Right lobe of liver (tissue), 6 donors: ENCODE measurements at regions not wholly inside any gene's neighbourhood (a gene's known extent, or its start where the extent isn't known, plus 50 kb on each side); places are given as distances from the start of the nearest gene placed in this dataset.

Experiments
- ATAC-seq, 4 donors: fragments of 200-7000 bp; cut with Tn5 transposase; one replicate each; pipeline ENCODE4 v1.9.1; 2020; ENCODE audit warnings: mild to moderate bottlenecking in 4 of 4, moderate library complexity in 4 of 4
- DNase-seq, 3 donors: peaks; one replicate each; pipeline ENCODE4 v3.0.0-alpha.2; 2020
- H3K27ac ChIP-seq, 3 donors: fragments of 200-600 bp; one replicate each; pipeline ENCODE4 v1.8.0; 2022
- H3K27me3 ChIP-seq, 2 donors: fragments of 200-600 bp; one replicate each; pipeline ENCODE4 v1.8.0; 2022
- H3K36me3 ChIP-seq, 4 donors: fragments of 200-600 bp; sonication (generic) in 1 of 4; one replicate each; pipeline versions ENCODE4 v1.5.1 to v1.8.0; 2017 to 2022; ENCODE audit warnings: control low read depth in 1 of 4
- H3K4me1 ChIP-seq, 4 donors: fragments of 200-600 bp; sonication (generic) in 1 of 4; one replicate each; pipeline versions ENCODE4 v1.5.1 to v1.8.0; 2017 to 2022; ENCODE audit warnings: control low read depth in 1 of 4
- H3K4me3 ChIP-seq, 3 donors: fragments of 200-600 bp; one replicate each; pipeline ENCODE4 v1.8.0; 2022
- H3K9me3 ChIP-seq, 4 donors: fragments of 200-600 bp; sonication (generic) in 1 of 4; one replicate each; pipeline versions ENCODE4 v1.5.1 to v1.8.0; 2017 to 2022; ENCODE audit warnings: control low read depth in 1 of 4
- POLR2A ChIP-seq: fragments of 450-650 bp; IDR thresholded peaks from one replicate; pipeline ENCODE4 v1.6.1; 2017; ENCODE audit warnings: antibody characterized with exemption, mild to moderate bottlenecking
- WGBS: methylation state at CpG from one replicate; pipeline ENCODE4 v1.1.6; 2018; ENCODE audit warnings: low coverage, low lambda C conversion rate; ENCODE audit not compliant: insufficient coverage; ENCODE audit errors: missing lambda C conversion rate; 5-methylcytosine and 5-hydroxymethylcytosine counted together
- intact Hi-C, 2 donors: fragments of 100-400 bp; cut with DNase I; formaldehyde crosslinking; loops; one replicate each; pipeline versions ENCODE4 v1.11.2 to v1.14.1; 2022
- TF ChIP-seq, protein P1 (sequence below), 4 donors: fragments of 200-600 bp in 3 of 4; fragments of 450-650 bp in 1 of 4; IDR thresholded peaks; one replicate each; pipeline versions ENCODE4 v1.5.1 to v1.8.0; 2016 to 2022; ENCODE audit warnings: antibody characterized with exemption in 4 of 4, mild to moderate bottlenecking in 2 of 4
- donor health status: DM: no; HTN: yes; CAD: no.
- donor health status: DM: no; HTN: no; CAD: no.
- donor health status: DM: no; HTN: no; CAD: no.
- donor health status: DM: no; HTN: yes; CAD: no.
- donor health status: DM: no; HTN: yes; CAD: no.

DNA sequence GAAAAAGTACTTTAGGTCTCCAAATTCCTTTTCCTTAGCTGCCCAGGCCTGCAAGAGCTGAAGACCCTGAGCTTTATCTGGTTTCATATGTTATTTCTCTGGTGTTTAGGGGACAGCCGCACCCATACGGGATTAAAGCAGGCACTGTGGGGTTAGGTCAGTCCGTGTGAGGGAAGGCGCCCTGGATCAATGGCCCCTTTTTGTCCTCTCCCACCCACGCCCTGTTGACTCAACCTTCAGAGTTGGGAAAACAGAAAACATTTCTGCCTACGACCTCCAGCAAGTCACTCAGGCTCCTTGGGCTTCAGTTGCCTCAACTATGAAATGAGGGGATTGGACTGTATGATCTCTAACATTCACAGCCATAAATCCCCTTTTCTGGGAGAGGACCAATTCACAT is 55.2 kb upstream of the BARX2 start:
- no peak overlapping the region for H3K27ac ChIP-seq
- intact Hi-C loops = loop anchor here in 1 of 2 donors (10.0 kb wide), 1 partner anchor 206 kb away; no protein-coding TSS in a partner anchor
- H3K36me3 ChIP-seq = no peaks in the 10 kb centered on the region
- H3K4me3 ChIP-seq = no peak overlapping the region
- H3K4me1 ChIP-seq = peaks cover 0 to 42% (median 21%) of the 10 kb centered on the region in 4 donors
- DNase-seq (no peak), ATAC-seq (peak in 1 of 4 donors; percentile 19)
- TF ChIP-seq, protein P1, sequence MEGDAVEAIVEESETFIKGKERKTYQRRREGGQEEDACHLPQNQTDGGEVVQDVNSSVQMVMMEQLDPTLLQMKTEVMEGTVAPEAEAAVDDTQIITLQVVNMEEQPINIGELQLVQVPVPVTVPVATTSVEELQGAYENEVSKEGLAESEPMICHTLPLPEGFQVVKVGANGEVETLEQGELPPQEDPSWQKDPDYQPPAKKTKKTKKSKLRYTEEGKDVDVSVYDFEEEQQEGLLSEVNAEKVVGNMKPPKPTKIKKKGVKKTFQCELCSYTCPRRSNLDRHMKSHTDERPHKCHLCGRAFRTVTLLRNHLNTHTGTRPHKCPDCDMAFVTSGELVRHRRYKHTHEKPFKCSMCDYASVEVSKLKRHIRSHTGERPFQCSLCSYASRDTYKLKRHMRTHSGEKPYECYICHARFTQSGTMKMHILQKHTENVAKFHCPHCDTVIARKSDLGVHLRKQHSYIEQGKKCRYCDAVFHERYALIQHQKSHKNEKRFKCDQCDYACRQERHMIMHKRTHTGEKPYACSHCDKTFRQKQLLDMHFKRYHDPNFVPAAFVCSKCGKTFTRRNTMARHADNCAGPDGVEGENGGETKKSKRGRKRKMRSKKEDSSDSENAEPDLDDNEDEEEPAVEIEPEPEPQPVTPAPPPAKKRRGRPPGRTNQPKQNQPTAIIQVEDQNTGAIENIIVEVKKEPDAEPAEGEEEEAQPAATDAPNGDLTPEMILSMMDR (IDR thresholded peaks at IDR 0.05) = no peak
- no peak for TF ChIP-seq POLR2A
- no peaks in the 10 kb centered on the region for H3K27me3 ChIP-seq
- no peaks in the 10 kb centered on the region for H3K9me3 ChIP-seq
- 47% methylated on average over 6 of the region's 6 CpGs for WGBS

DNA sequence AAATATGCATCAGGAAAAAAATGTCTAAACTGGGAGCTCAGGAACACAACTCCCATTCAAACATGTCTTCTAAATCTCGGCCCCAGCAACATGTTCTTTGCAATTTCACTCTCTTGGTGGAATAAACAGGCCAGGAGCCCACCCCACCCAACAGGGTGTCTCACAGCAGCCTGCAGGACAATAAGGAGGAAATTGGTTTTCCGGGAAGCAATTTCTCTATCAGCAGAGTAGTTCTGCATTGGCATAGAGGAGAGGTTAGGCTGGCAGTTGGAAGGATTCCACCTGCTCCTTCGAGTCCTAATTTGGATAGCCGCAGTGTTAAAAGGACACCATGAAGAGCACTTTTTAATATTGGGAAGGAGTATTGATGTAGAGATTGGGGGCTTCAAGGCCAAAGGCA is 55.9 kb upstream of the BARX2 start:
- peaks cover 0 to 38% (median 16%) of the 10 kb centered on the region in 4 donors for H3K4me1 ChIP-seq
- intact Hi-C loops = loop anchor here in 1 of 2 donors (10.0 kb wide), 1 partner anchor 205 kb away; no protein-coding TSS in a partner anchor
- WGBS = 45% methylated on average over 4 of the region's 4 CpGs
- H3K27me3 ChIP-seq = no peaks in the 10 kb centered on the region
- DNase-seq (no peak), ATAC-seq (no peak)
- no peak for TF ChIP-seq POLR2A
- no peaks in the 10 kb centered on the region for H3K36me3 ChIP-seq
- no peak overlapping the region for H3K27ac ChIP-seq
- H3K9me3 ChIP-seq = no peaks in the 10 kb centered on the region
- H3K4me3 ChIP-seq = no peak overlapping the region

DNA sequence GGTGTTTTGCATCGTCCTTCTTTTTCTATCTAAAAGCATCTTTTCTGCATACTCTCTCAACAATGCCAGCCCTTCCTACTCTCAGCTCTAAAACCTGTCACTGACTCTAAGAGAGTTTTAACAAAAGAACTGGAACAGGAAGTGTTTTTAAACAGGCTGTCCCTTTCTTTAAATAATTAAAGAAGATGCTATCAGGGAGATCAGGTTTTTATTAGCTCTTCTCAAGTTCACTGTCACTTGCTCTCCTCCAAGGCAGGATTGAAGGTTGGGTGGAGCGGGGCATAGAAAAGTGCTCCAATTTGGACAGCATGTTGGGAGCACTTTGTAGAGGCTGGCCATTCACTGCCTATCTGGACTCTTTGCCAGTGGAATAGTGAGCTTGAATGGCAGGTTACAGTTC is 56.4 kb upstream of the BARX2 start:
- Histone ChIP-seq H3K27me3 (no peaks in the 10 kb centered on the region), H3K4me3 (no peak overlapping the region), H3K36me3 (no peaks in the 10 kb centered on the region), H3K27ac (no peak overlapping the region), H3K4me1 (peaks cover 0 to 39% (median 15%) of the 10 kb centered on the region in 4 donors), H3K9me3 (no peaks in the 10 kb centered on the region)
- ATAC-seq (no peak), DNase-seq (no peak)
- TF ChIP-seq POLR2A = no peak
- TF ChIP-seq, protein P1 (IDR thresholded peaks at IDR 0.05) = no peak
- intact Hi-C loops = no loop called here
- 90% methylated on average over 2 of the region's 2 CpGs for WGBS

DNA sequence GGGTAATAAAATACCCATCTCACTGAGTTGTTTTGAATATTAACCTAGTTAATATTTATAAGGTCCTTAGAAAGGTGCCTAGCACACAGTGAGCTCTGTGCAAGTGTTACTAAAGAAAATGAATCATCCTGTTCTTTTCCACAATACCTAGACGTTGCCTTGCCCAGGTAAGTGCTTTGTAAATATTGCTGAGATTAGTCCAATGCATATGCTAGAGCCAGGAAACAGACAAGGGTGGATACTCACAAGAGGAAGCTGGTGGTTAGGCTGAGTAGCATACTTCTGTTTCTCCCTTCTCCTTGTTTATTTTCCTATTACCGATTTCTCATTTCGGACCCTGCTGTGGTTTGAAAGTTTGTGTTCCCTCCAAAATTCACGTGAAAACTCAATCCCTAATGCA is 58.1 kb upstream of the BARX2 start:
- no peak for TF ChIP-seq POLR2A
- TF ChIP-seq, protein P1 (IDR thresholded peaks at IDR 0.05) = no peak
- no peaks in the 10 kb centered on the region for H3K36me3 ChIP-seq
- no peak overlapping the region for H3K4me3 ChIP-seq
- peaks cover 0 to 31% (median 7%) of the 10 kb centered on the region in 4 donors for H3K4me1 ChIP-seq
- 55% methylated on average over 4 of the region's 4 CpGs for WGBS
- no peaks in the 10 kb centered on the region for H3K27me3 ChIP-seq
- intact Hi-C loops = no loop called here
- DNase-seq (no peak), ATAC-seq (no peak)
- H3K9me3 ChIP-seq = no peaks in the 10 kb centered on the region
- no peak overlapping the region for H3K27ac ChIP-seq

DNA sequence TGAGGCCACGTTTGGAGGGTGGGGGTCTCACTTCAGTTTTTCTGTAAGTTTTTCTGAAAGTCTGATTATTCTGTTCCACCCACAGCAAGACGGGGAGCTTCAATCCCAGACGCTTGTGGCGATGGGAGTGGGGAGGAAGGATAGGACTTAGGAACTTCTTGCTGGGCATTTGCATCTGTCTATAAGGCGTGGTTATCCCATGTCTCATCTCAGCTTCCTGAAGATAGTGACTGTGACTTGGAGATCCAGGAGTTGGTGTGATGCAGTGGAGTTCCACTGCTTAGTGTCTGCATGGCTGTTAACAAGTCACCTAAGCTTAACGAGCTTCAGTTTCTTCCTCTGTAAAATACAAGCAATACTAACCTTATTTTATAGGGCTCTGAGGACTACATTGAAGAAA is 58.9 kb upstream of the BARX2 start:
- DNase-seq (no peak), ATAC-seq (no peak)
- no peak for TF ChIP-seq POLR2A
- TF ChIP-seq, protein P1 (IDR thresholded peaks at IDR 0.05) = no peak
- intact Hi-C loops = no loop called here
- no peaks in the 10 kb centered on the region for H3K36me3 ChIP-seq
- H3K4me1 ChIP-seq = peaks cover 0 to 29% (median 5%) of the 10 kb centered on the region in 4 donors
- 85% methylated on average over 2 of the region's 6 CpGs for WGBS
- H3K4me3 ChIP-seq = no peak overlapping the region
- no peak overlapping the region for H3K27ac ChIP-seq
- no peaks in the 10 kb centered on the region for H3K9me3 ChIP-seq
- no peaks in the 10 kb centered on the region for H3K27me3 ChIP-seq
